GM18909 (cell line): ENCODE measurements at regions not wholly inside any gene's neighbourhood (a gene's known extent, or its start where the extent isn't known, plus 50 kb on each side); places are given as distances from the start of the nearest gene placed in this dataset.

Experiments used
- ATAC-seq: cut with Tn5 transposase; IDR thresholded peaks from one replicate; pipeline ENCODE4 v1.9.1; 2021; ENCODE audit warnings: mild to moderate bottlenecking; ENCODE audit not compliant: unreplicated experiment, poor library complexity

- ATAC-seq, result no peak
These were observed 399.9 kb downstream of the GATA3 start for GRCh38 chr10:8454357-8454756.

- no peak for ATAC-seq
These were observed 400.7 kb downstream of the GATA3 start for GRCh38 chr10:8455181-8455580.

GRCh38 chr10:8456386-8456785, 401.9 kb downstream of the GATA3 start:
- no peak for ATAC-seq

GRCh38 chr10:8460626-8461025, 406.1 kb downstream of the GATA3 start:
- ATAC-seq, result no peak

DNA sequence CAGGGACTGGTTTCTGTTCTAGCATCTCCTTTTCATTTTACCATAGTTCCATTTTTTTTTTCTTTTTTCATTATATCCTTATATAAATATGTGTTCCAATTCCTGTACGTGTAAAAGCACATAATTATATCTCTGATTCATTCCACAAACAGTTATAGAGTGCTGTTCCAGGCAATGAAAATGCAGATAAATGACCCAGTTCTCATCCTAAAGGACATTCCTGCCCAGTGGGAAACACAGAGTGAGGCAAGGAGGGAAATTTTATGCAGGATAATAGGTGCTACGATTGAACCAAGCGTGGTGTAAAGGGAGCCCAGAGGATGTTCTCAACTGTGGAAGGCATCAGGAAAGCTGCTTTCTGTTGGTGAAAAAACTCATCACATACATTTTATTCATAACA, 408.1 kb downstream of the GATA3 start:
- ATAC-seq, result no peak

DNA sequence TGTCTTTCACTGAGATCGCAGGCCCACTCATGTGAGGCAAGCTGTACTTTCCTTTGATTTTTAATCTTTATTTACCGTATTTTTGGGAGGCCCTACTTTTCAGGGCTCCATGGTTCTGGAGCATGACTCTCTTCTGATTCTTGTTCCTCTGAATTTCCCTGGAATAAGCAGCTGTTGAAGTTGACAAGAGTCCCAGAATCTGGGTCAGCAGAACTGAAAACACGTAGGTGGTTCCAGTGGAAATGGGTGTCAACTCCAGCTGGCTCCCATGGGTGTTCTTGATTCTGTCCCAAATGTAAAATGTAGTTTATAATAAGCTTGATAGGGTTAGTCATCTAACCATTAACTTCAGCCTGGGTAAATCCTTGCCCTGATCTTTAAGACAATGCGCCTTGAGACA, 409.4 kb downstream of the GATA3 start:
- no peak for ATAC-seq

- ATAC-seq, result no peak
These were observed 414.0 kb downstream of the GATA3 start for GRCh38 chr10:8468477-8468876.

DNA sequence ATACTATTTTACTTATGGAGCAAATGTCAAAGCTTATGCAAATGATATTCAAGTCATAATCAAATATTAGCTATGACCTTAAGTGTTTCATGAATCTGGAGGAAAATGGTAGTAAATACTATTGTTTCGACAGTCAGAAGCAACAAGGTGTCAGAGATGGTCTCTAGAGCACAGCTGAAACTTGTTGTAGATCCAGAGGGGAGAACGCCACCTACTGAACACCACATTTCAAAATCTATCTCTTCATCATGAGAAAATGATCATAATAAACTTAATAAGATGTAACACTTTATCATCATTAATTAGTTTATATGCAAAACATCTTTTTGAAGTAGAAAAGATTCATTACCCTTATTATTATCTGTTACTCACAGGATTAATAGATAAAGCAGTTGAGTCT, 418.7 kb downstream of the GATA3 start:
- no peak for ATAC-seq

GRCh38 chr10:8477300-8477699, 422.8 kb downstream of the GATA3 start:
- ATAC-seq, result no peak

GRCh38 chr10:8481718-8482504, 427.4 kb downstream of the GATA3 start:
- no peak for ATAC-seq

GRCh38 chr10:8485032-8485431, 430.5 kb downstream of the GATA3 start:
- ATAC-seq, result no peak

GRCh38 chr10:8487346-8487745, 432.9 kb downstream of the GATA3 start:
- no peak for ATAC-seq

DNA sequence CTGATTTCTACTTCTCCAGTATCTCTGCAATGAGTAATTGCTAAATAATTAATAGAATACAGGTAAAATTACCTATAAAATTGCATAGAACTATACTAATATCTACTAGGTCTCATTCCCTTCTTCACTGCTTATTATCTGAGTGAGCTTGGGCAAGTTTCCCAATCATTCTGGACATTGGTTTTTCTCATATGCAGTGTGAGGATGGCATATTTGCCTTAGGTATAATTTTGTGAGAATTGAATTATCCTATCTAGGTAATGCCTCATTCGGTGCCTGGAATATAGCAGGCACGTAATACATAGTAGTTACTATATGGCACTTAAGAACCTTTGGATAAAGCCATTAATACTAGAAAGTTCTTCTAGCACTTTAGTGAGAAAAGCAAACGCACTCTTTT, 434.7 kb downstream of the GATA3 start:
- ATAC-seq, result no peak

- ATAC-seq, result no peak
These were observed 435.3 kb downstream of the GATA3 start for GRCh38 chr10:8489823-8490222.

- no peak for ATAC-seq
These were observed 443.8 kb downstream of the GATA3 start for GRCh38 chr10:8498290-8498689.

- ATAC-seq, result no peak
These were observed 444.4 kb downstream of the GATA3 start for GRCh38 chr10:8498881-8499280.

- no peak for ATAC-seq
These were observed 444.8 kb downstream of the GATA3 start for GRCh38 chr10:8499312-8499711.

- no peak for ATAC-seq
These were observed 445.4 kb downstream of the GATA3 start for GRCh38 chr10:8499752-8500390.

DNA sequence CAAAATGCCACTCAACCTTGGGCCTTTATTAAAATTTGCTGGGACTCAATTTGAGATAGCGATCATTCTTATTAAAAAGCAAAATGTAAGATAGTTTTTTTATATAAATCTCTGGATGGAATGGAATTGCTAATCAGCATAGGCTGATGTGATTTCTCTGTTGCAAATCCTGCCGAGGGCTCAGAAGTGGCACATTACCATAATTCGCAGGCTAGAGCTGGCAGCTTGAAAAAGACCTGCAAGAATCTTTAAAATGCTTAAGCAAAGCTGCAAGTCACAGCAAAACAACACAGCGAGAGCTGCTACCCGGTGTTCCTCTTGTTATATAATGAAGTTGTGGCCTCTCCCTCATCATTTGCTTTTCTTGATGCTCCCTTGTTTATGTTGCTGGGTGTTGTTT, 448.1 kb downstream of the GATA3 start:
- ATAC-seq, result no peak

- no peak for ATAC-seq
These were observed 450.0 kb downstream of the GATA3 start for GRCh38 chr10:8504499-8504898.

DNA sequence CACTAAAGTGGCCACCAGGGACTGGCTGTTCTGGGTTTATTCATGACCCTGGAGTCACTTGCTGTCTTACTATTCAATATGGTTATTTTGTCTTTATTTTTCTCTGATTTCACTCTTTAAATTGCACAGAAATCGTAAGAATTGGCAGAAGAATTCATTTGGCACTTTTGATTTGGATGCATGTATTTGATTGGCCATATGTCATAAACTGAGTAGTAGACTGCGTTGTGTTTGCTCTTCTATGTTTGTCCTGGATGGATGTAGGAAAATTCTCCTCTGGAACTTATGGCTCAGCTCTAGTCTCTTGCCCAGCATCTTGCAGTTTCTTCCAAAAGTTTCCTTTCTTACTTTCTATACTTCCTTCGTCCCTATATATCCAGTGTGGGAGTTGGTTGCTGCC, 452.7 kb downstream of the GATA3 start:
- ATAC-seq, result no peak

DNA sequence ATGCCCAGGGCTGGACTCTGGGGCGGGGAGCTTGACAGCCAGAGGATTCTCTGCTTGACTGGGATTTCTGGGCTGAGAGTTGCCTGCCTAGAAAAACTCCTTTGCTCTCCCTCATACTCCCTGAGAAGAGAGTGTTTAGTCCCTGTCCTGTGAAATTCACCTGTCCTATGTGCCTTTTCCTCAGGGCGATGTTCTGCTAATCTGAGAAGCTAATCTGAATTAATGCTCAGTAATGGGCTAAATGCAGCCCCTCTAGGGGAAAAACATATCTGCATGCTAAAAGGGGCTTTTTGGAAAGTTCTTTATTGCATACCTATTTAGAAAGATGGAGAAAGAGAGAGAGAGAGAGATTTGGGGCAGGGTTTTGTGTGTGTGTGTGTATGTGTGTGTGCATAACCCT, 454.4 kb downstream of the GATA3 start:
- ATAC-seq, result no peak
